NOMO-1 (cell line): ENCODE measurements at regions not wholly inside any gene's neighbourhood (a gene's known extent, or its start where the extent isn't known, plus 50 kb on each side); places are given as distances from the start of the nearest gene placed in this dataset.

Source experiments
- DNase-seq, 2 experiments: peaks; one replicate each; lab custom pipeline; 2025; ENCODE audit not compliant: unreplicated experiment in 2 of 2; lab: John Stamatoyannopoulos, UW

DNA sequence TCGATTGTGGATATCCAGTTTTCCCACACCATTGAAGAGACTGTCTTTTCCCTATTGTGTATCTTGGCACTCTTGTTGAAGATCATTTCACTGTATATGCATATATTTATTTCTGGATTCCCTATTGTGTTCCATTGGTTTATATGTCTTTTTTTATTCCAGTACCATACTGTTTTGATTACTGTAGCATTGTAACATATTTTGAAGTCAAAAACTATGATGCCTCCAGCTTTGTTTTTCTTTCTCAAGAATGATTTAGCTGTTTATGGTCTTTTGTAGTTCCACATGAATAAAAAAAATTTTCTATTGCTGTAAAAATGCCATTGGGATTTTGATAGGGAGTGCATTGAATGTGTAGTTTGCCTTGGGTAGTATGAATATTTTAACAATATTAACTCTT lies 128.1 kb upstream of the SLC38A2 start:
- DNase-seq: no peak

DNA sequence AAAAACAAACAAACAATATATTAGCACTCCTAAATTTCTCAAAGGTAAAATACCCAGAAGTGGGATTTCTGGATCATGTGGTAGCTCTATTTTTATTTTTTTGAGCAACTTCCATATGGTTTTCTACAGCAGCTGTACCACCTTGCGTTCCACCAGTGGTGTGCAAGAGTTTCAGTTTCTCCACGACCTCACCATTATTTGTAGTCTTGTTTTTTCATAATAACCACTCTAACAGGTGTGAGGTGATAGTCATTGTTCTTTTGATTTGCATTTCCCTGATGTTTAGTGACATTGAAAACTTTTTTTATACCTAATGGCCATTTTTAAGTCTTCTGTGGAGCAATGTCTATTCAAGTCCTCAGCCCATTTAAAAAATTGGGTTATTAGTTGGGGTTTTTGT lies 127.3 kb upstream of the SLC38A2 start:
- DNase-seq: no peak

DNA sequence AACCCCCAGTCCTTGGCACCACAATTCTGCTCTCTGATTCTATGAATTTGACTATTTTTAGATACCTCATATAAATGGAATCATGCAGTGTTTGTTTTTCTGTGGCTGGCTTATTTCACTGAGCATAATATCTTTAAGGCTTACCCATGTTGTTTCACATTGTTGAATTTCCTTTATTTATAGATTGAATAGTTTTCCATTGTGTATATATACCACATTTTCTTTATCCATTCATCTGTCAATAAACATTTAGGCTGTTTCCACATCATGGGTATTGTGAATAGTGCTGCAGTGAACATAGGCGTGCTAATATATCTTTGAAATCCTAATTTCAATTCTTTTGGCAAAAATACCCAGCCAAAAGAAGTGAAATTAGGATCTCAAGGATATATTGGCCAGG lies 126.7 kb upstream of the SLC38A2 start:
- DNase-seq: no peak

DNA sequence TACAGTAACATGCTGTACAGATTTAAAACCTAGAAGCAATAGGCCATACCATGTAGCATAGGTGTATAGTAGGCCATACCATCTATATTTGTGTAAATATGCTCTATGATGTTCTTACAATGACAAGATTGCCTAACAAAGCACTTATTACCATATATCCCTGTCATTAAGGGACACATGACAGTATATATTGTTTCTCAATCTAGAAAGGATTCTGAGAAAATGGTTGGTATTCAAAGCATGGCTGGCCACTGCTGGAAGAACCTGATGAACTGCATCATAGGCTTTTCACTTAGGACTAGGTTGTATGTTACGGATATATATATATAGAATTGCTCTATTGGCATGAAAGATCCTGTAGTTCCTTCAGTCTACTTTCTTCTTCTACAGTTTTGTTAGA lies 125.2 kb upstream of the SLC38A2 start:
- no peak for DNase-seq

DNA sequence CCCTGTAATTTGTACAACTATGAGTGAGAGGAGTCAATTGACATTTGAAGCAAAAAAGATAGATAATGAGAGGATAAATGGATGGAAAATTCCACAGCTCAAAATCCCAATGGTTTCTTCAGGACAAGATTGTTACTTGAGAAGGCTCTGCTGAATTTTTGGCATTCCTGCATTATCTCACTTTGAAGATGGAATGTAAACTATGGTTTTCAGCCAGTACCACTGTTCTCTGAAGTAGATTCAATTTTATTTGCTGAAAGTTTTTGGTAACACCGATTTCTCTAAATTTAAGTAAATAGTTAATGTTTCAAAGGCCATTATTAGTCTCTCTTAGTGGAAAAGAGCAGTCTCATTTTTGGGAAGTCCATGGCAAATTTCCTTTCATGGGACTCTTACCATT lies 121.9 kb upstream of the SLC38A2 start:
- no peak for DNase-seq

DNA sequence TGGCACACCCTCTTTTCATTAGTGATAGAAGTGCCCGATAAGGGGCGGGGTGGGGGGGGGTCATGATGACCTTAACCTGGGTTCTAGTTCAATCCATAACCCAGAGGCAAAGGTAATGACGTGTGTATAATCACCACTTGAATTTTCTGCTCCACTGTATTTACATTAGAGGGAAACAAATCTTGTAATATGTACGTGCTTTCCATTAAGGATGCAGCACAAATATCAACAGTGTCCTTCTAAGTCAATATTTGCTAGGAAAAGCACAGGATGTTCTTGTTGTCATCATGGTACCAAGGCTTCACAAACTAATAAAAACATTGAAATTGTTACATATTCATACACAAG lies 121.2 kb upstream of the SLC38A2 start:
- DNase-seq: no peak

DNA sequence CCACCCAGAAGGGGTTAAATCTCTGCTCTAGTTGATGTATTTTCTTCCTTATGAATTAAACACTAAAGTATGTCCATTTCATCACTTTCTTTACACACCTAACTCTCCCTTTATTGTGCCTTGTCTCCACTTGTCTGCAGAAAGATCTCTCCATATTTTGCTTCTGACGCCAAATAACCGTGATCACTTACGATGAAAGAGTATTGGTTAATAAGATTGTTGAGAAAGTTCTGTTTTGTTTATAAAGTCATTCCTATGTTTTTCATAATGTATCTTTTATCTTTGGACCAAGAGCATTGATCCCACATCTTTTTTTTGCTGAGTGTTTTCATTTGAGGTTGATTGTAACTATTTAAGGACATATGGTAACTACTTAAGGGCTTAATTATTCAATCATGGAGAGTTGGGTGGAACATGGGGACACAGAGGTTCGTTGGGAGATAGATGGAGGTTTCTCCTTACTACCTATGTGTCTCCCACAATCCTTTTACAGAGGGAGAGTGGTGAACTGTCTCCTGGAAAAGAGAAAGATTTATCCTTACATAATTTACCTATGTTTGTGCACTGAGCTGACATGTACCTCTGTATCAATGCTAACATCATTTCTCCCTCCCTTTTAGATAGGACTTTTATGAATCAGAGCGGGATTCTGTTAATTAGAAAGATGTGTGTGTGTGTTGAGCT lies 120.7 kb upstream of the SLC38A2 start:
- no peak for DNase-seq

DNA sequence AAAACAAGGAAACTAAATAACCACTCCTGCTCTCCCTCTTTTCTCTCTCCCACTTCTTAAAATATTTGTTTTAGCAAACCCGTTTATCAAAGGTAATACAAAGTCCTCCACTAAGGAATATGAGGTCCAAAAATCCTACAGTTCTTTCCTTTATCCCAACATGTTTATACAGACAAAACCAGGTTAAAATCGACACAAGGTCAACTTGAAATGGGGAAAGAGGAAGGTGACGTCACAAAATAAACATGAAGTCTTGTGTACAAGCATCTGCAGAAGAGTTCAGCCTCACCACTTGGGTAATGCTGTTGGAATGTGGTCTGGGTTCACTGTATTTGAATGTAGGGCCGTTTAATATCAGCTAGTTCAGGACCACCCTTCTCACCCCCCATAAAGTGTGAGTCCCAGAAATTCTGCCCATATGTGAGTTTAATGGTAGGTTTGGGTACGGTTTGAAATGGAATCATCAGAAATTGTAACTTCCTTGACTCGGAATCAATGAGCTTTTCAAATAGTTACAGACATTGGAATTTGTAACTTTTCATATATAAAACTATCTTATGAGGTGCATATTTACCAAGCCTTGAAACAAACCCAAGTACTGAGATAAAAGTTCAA lies 120.0 kb upstream of the SLC38A2 start:
- DNase-seq: no peak

DNA sequence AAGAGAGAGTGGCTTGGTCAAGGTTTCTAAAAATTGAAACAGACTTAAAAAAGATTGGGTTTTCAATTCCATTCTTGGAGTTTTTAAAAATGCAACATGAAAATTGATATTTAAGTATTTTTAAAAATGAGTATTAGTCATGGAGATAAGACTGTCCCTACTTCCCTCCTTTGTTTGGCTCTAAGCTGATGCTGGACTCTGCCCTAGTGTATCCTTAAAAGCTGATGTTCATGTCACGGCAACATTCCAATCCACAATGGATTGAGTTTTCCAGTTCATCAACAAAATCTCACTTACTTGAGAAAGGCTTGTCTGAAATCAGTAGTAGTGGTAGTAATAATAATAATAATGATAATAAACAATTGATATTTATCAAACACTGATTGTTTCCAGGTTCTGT lies 119.0 kb upstream of the SLC38A2 start:
- DNase-seq: no peak

DNA sequence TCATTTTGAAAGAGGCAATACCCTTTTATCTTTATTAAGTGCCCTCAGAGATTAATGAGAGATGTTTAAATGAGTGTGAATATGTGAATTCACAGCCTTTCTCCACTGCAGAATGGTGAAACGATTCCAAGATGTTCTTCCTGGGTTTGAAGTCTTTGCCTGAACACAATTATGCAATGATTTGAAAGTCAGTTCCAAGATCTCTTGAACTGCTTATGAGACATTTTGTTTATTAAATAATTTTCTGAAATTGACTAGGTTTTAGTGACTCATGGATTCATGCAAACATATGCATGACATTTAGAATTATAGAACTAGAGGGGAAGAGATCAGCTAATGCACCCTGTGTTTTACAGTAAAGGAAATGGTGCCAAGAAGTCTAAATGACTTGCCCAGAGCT lies 118.1 kb upstream of the SLC38A2 start:
- no peak for DNase-seq

DNA sequence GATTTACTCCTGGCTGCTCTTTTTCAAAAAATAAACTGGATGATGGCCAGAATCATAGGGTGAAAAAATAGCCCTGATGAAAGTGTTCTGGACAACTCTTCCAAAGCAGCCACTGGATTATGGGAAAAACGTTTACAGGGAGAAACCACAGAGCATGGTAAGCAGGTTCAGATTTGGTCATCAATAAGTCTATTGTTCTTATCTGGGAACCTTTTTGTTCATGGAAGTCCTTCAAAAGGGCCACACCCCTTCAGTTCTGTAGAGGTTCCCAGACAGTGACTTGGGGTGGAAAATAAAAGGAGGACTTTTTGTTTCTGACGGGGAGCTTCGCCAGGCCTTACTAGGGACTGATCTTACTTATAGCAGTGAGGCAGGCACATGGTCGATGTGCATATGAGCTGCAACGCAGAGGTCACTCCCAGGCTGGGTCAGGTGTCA lies 117.4 kb upstream of the SLC38A2 start:
- DNase-seq: no peak

DNA sequence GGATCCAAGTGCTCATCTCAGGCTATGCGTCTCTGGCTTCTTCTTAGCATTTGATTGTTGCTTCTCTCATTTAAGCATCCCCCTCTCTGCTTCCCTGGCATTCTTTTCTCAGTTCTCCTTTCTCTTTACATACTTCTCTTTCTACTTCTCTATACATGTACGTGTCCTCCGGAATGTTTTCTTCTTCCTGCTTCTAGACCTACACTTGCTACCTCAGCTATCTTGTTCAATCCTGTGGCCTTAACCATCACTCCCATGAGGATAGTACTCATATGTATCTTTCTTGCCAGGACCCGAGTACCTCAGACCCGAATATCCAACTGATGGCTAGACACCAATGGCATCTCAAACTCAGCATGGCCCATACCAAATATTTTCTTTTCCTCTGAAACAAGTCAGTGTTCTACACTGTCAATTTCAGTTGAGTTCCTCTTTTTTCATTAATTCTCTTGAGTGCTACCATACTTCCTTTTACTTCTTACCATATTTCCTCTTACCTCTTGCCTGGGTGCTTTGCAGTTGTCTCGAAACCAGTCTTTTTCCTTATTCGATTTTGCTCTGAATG lies 115.1 kb upstream of the SLC38A2 start:
- peak; percentile 62 to 87 for DNase-seq

DNA sequence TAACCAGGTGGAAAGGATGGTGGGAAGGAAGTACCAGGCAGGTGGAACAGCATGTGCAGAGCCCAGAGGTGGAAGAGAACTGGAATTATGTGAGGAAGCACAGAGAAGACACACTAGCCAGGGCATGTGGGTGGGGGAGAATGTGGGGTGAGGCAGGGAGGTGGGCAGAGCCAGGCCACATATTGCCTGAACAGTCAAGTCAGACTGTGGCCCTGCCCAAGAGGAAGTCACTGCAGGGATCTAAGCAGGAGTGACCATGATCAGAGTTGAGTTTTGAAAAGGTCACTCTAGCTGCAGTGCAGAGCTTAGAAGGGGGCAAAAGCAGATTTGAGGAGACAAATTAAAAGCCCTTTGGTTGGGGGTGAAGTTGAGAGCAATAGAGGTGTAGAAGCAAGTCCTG lies 114.0 kb upstream of the SLC38A2 start:
- no peak for DNase-seq

DNA sequence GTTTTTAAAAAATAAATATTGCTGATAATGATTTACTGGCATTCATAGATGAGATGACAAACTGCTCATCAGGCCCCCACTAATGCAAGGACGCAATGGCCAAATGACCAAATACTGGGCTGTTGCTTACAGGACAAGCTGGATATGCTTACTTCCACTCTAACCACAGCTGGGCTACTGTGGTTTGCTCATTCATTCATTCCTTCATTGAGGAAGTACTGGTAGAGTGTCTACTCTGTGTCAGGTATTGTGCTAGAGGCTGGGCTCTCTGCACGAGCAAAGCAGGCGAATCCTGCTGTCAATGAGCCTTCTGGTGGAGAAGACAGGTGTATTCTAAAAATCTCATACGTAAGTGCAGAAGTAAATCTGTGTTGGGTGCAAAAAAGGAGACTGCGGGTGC lies 113.3 kb upstream of the SLC38A2 start:
- DNase-seq: no peak

DNA sequence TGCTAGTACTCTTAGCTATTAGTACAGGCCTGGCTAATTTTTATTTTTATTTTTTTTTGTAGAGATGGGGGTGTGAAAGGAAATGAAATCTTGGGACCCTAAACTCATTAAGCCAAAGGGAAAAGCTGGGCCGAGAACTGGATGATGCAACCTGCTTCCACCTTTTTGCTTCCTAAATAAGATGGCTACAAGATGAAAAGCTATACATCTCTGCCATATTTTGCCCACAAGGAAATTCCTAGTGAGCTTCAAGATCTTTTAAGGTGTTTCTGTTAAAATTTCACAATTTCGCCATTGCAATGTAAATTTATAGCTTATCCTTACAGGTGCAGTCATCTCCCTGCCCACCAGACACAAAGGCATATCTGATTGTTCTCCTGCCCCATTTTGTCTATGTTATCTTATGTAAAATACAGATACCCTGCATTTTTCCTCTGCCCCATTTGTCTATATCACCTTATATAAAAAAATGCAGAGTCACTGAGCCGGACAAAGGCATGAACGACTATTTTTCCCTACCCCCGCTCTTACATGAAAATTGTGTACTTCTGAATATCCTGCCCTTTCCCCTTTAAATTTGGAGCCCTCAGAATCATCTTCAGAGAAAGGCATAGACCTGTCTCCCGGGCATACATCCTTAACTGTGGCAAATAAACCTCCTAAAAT lies 112.0 kb upstream of the SLC38A2 start:
- DNase-seq: no peak

DNA sequence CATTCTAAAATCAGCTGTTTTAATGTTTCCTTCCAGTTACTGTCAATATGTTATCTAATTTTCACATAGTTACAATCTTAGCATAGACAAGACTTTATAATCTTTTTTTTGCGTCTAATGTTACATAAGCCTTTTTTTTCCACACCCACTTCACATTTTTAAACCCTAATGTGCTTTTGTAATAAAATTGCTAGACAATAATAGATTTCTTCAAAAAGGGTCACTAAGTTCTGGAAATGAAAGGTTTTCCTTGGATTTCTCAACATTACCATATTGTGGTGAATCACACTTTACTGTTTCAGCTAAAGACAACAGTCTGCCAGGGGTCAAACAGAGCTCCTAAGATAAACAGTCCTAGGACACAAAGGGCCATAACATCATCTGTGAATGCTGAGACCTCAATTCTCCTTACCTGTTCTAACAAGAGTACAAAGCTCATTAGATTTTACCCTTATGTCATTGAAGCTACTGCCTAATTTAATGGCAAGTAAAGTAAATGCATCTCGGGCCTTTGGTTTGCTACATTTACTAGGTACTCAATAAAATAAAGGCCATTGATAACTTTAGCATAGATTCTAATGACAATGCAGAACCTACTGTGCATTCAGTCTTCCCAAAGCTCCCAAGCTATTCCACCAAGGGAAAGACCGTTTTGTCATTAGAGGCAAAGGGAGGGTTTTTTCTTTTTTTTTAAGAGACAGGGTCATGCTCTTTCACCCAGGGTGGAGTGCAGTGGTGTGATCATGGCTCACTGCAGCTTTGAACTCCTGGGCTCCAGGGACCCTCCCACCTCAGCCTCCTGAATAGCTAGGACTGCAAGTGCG lies 111.2 kb upstream of the SLC38A2 start:
- no peak for DNase-seq

DNA sequence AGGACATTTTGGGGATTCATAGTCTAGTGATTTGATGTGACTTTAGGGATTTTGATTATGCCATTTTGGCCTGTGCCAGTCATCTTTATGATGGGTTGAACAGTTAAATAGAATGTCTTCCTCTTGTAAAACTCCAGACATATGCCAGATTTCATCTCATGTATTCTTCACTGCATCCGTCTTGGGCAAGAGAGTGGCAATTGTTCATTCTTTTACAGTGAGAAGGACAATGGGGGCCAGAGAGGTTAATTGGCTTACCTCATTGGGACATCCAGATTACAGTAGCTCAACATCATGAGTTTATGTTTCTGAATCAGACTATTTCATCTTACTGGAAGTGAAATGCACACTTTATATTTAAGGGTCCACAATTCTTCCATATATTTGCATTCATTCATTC lies 108.2 kb upstream of the SLC38A2 start:
- DNase-seq: no peak

DNA sequence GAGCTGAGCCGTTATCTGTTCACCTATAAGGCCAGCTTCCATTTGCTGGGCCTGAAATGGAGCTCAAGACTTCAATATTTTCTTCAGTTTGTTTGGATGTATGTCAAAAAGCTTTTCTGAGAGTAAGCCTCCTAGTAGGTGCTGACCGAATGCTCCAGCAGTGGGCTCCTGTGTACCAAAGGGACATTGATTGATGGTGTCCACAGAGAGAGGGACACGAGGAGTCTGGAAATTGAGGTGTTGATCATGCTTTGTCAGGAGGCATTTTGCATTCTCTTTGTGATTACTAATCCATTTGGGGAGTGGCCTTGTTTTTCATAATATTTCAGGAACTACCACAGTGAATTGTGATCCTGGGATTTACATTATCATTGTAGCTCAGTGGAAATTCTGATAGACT lies 107.7 kb upstream of the SLC38A2 start:
- no peak for DNase-seq

DNA sequence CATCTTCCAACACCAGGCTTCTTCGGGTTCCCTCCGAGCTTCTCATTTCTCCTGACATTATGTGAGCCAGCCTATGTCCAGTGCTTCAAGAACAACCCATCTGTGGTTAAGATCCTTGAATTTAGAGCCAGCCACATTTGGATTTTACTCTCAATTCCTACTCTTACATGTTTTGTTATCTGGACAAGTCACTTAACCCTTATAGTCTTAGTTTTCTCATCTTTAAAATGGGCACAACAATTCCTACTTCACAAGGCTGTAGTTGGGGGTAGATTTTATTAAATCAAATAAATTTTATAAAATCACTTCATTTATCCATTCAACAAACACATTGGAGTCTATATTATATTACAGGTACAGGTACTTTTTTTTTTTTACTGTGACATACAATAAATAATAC lies 105.5 kb upstream of the SLC38A2 start:
- DNase-seq: no peak

DNA sequence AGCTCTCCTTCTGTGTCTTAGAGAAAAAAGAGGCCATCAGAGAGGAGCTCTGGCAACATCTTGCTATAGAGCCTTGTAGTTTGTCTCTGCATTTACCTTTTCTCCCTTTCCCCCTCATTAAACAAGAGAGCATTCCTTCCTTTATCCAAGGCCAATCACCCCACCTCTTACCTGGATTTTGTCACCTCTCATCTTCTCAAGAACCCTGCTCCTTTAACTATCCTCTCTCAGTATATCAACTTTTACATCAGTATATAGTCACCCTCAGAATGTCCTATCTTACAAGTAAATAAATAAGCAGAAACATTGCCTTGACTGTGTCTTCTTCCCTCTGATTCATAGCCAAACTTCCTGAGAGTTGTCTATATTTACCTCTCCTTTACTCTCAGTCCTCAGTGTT lies 105.0 kb upstream of the SLC38A2 start:
- DNase-seq: no peak

DNA sequence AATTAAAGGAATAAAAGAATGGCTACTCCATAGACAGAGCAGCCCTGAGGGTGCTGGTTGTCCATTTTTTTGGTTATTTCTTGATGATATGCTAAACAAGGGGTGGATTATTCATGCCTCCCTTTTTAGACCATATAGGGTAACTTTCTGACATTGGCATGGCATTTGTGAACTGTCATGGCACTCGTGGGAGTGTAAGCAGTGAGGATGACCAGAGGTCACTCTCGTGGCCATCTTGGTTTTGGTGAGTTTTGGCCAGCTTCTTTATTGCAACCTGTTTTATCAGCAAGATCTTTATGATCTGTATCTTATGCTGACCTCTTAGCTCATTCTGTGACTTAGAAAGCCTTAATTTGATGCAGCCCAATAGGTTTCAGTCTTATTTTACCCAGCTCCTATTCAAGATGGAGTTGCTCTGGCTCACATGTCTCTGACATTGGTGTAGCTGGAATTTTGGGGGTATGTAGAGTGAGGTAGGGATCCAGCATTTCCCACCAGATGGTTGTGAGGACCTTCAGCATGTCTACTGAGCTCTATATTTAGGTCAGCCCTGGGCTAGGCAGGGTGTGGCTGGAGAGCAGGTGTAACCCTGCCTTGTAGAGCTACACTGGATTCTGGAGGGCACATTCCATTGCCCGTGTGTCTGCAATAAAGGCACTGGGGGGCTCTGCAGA lies 103.5 kb upstream of the SLC38A2 start:
- DNase-seq: no peak
